PC-3 (cell line): ENCODE measurements at regions not wholly inside any gene's neighbourhood (a gene's known extent, or its start where the extent isn't known, plus 50 kb on each side); places are given as distances from the start of the nearest gene placed in this dataset.

ENCODE experiments used
- EZH2 ChIP-seq: fragments of 300-600 bp; sonication (generic); IDR thresholded peaks from one replicate; pipeline ENCODE4 v1.6.1; 2017; ENCODE audit warnings: antibody characterized with exemption, mild to moderate bottlenecking, low read length; ENCODE audit not compliant: unreplicated experiment
- EZH2phosphoT487 ChIP-seq: fragments of 300-600 bp; sonication (generic); IDR thresholded peaks from 2 replicates; pipeline ENCODE4 v1.6.1; 2018; ENCODE audit warnings: mild to moderate bottlenecking, antibody characterized with exemption, low read length, borderline replicate concordance
- TF ChIP-seq, protein P1 (sequence below): fragments of 300-600 bp; sonication (generic); conservative IDR thresholded peaks from 2 replicates; pipeline ENCODE4 v1.5.1; 2017; ENCODE audit warnings: antibody characterized with exemption, low read depth, mild to moderate bottlenecking, low read length

DNA sequence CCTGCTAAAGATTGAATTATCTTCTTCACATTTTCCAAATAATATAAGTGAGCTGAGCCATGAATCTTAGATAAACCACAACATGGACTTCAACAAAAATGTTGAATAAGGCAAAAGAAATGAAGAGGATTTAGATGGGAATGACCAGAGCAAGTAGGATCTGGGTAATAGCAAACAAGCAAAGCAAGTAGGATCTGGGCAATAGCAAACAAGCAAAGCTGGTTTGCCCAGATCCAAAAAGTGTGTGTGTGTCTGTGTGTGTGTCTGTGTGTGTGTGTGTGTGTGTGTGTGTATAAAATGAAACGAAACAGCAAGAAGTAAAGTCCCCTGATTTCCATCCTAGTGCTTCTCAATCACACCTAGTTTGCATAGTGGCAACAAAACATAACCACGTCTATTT, 549.1 kb downstream of the RERGL start:
- TF ChIP-seq, protein P1, sequence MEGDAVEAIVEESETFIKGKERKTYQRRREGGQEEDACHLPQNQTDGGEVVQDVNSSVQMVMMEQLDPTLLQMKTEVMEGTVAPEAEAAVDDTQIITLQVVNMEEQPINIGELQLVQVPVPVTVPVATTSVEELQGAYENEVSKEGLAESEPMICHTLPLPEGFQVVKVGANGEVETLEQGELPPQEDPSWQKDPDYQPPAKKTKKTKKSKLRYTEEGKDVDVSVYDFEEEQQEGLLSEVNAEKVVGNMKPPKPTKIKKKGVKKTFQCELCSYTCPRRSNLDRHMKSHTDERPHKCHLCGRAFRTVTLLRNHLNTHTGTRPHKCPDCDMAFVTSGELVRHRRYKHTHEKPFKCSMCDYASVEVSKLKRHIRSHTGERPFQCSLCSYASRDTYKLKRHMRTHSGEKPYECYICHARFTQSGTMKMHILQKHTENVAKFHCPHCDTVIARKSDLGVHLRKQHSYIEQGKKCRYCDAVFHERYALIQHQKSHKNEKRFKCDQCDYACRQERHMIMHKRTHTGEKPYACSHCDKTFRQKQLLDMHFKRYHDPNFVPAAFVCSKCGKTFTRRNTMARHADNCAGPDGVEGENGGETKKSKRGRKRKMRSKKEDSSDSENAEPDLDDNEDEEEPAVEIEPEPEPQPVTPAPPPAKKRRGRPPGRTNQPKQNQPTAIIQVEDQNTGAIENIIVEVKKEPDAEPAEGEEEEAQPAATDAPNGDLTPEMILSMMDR: no peak
- no peak for TF ChIP-seq EZH2
- TF ChIP-seq EZH2phosphoT487: no peak
